Colonic mucosa (tissue), 4 donors: ENCODE measurements at regions not wholly inside any gene's neighbourhood (a gene's known extent, or its start where the extent isn't known, plus 50 kb on each side); places are given as distances from the start of the nearest gene placed in this dataset.

Source experiments
- DNase-seq: peaks from one replicate; pipeline ENCODE4 v3.0.0-alpha.2; 2020
- H3K27ac ChIP-seq: fragments of 200-600 bp; one replicate; pipeline ENCODE4 v1.8.0; 2021
- H3K27me3 ChIP-seq: fragments of 200-600 bp; one replicate; pipeline ENCODE4 v1.8.0; 2021
- H3K36me3 ChIP-seq: fragments of 200-600 bp; one replicate; pipeline ENCODE4 v1.8.0; 2021
- H3K4me1 ChIP-seq: fragments of 200-600 bp; one replicate; pipeline ENCODE4 v1.8.0; 2021; ENCODE audit warnings: mild to moderate bottlenecking
- H3K4me3 ChIP-seq: fragments of 200-600 bp; one replicate; pipeline ENCODE4 v1.8.0; 2021
- H3K9ac ChIP-seq, 2 donors: one replicate each; pipeline ENCODE4 v1.7.0; 2013; ENCODE audit warnings: control low read depth in 2 of 2, low read depth in 2 of 2, low read length in 2 of 2
- H3K9me3 ChIP-seq: fragments of 200-600 bp; one replicate; pipeline ENCODE4 v1.8.0; 2021
- CTCF ChIP-seq: fragments of 200-600 bp; IDR thresholded peaks from one replicate; pipeline ENCODE4 v1.8.0; 2022; ENCODE audit warnings: antibody characterized with exemption, mild to moderate bottlenecking
- intact Hi-C: fragments of 100-400 bp; cut with DNase I; formaldehyde crosslinking; loops from one replicate; pipeline ENCODE4 v1.14.1; 2022
- donor health status: healthy.
- donor health status: DM: no; HTN: no; CAD: no.
- donor health status: DM: no; HTN: no; CAD: no.

DNA sequence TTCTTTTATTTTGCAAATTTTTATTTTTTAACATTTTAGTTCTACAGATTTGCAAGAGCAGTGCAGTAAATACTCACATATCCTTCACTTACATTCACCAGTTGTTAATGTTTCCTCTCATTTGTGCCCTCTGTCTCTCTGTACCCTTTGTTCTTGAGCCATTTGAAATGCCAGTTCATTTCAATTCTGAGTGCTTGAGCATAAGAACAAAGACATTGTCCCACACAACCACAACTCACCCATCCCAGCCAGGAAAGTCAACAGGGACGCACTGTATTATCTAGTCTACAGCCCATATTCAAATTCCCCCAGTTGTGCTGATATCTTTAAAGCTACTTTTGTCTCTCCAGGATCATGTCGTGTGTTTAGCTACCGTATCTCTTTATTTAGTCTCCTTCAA is 141.4 kb upstream of the SLC6A11 start:
- intact Hi-C loops, result no loop called here
- no peak for DNase-seq
- no peaks in the 10 kb centered on the region for H3K27me3 ChIP-seq
- no peak overlapping the region for H3K27ac ChIP-seq
- no peak for TF ChIP-seq CTCF
- H3K4me3 ChIP-seq, result no peak overlapping the region
- no peaks in the 10 kb centered on the region for H3K4me1 ChIP-seq
- H3K9ac ChIP-seq, result no peak overlapping the region
- no peaks in the 10 kb centered on the region for H3K36me3 ChIP-seq
- no peaks in the 10 kb centered on the region for H3K9me3 ChIP-seq

GRCh38 chr3:10676905-10677304 is 139.1 kb upstream of the SLC6A11 start:
- no peak for DNase-seq
- Histone ChIP-seq H3K9ac (no peak overlapping the region), H3K27ac (no peak overlapping the region), H3K27me3 (no peaks in the 10 kb centered on the region), H3K4me1 (no peaks in the 10 kb centered on the region), H3K9me3 (no peaks in the 10 kb centered on the region), H3K4me3 (no peak overlapping the region), H3K36me3 (no peaks in the 10 kb centered on the region)
- intact Hi-C loops, result no loop called here
- TF ChIP-seq CTCF, result no peak

GRCh38 chr3:10678796-10679376 is 137.1 kb upstream of the SLC6A11 start:
- H3K9ac ChIP-seq, result no peak overlapping the region
- no peak overlapping the region for H3K27ac ChIP-seq
- no peaks in the 10 kb centered on the region for H3K36me3 ChIP-seq
- no peak for DNase-seq
- H3K9me3 ChIP-seq, result no peaks in the 10 kb centered on the region
- H3K4me3 ChIP-seq, result no peak overlapping the region
- intact Hi-C loops, result no loop called here
- H3K27me3 ChIP-seq, result no peaks in the 10 kb centered on the region
- H3K4me1 ChIP-seq, result no peaks in the 10 kb centered on the region
- no peak for TF ChIP-seq CTCF

GRCh38 chr3:10680796-10681195 is 135.2 kb upstream of the SLC6A11 start:
- no peaks in the 10 kb centered on the region for H3K27me3 ChIP-seq
- no peak for DNase-seq
- H3K9ac ChIP-seq, result no peak overlapping the region
- no peak for TF ChIP-seq CTCF
- H3K4me3 ChIP-seq, result no peak overlapping the region
- no peaks in the 10 kb centered on the region for H3K4me1 ChIP-seq
- intact Hi-C loops, result no loop called here
- H3K36me3 ChIP-seq, result no peaks in the 10 kb centered on the region
- no peaks in the 10 kb centered on the region for H3K9me3 ChIP-seq
- no peak overlapping the region for H3K27ac ChIP-seq

GRCh38 chr3:10682692-10683091 is 133.3 kb upstream of the SLC6A11 start:
- Histone ChIP-seq H3K27me3 (no peaks in the 10 kb centered on the region), H3K36me3 (no peaks in the 10 kb centered on the region), H3K4me1 (no peaks in the 10 kb centered on the region), H3K9me3 (no peaks in the 10 kb centered on the region), H3K4me3 (no peak overlapping the region), H3K27ac (no peak overlapping the region), H3K9ac (no peak overlapping the region)
- no peak for TF ChIP-seq CTCF
- DNase-seq, result no peak
- intact Hi-C loops, result no loop called here

DNA sequence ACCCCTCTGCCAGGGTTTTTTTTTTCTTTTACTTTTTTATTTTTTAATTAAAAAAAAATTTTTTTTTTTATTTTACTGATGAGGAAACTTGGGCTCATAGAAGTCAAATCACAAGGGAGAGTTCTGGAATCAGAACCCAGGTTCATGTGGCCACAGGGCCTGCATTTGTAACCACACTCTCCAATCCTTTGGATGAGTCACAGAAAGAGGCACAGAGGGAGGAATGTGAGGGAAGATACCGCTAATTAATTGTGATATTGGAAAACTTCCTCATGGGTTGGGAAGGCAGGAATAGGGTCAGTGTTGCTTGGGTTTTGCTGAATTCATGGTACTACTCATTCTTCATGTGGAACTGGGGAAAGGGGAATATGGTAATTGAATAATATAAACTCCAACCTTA is 132.9 kb upstream of the SLC6A11 start:
- Histone ChIP-seq H3K9me3 (no peaks in the 10 kb centered on the region), H3K27ac (no peak overlapping the region), H3K36me3 (no peaks in the 10 kb centered on the region), H3K9ac (no peak overlapping the region), H3K27me3 (no peaks in the 10 kb centered on the region), H3K4me1 (no peaks in the 10 kb centered on the region), H3K4me3 (no peak overlapping the region)
- intact Hi-C loops, result no loop called here
- no peak for DNase-seq
- TF ChIP-seq CTCF, result no peak
